SK-N-MC (cell line): ENCODE measurements at regions not wholly inside any gene's neighbourhood (a gene's known extent, or its start where the extent isn't known, plus 50 kb on each side); places are given as distances from the start of the nearest gene placed in this dataset.

Source experiments
- EZH2 ChIP-seq: fragments of 200-600 bp; sonication (generic); IDR thresholded peaks from one replicate; pipeline ENCODE4 v1.6.1; 2017; ENCODE audit warnings: antibody characterized with exemption
- FOXP2 ChIP-seq: optimal IDR thresholded peaks from 2 replicates; pipeline ENCODE3; 2011; ENCODE audit warnings: mild to moderate bottlenecking, moderate library complexity; ENCODE audit not compliant: insufficient read depth; ENCODE audit errors: extremely low read length, control extremely low read depth
- POLR2AphosphoS5 ChIP-seq: IDR thresholded peaks from 2 replicates; pipeline ENCODE4 v1.6.1; 2012; ENCODE audit warnings: mild to moderate bottlenecking, low read depth, low read length, borderline replicate concordance

DNA sequence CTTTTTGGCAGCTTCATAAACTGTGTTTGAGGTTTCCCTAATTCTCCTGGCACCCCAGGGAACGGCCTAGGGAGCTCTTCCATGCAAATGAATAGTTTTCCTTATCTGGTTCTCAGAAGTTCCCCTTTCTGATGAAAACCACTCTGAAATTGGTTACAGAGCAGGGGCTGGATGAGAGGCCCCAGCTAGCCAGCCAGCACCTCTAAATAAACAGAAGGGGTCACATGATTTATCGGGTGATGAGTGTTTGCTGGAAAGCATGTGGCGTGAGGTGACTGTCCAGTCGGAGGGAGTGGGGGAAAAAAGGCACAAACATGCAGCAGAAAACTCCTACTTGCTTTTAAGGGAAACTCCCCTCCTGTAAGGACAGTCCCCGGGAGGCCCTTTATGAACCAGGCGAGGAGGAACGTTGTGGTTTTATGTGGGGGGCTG is 261.2 kb upstream of the ANKRD55 start:
- TF ChIP-seq EZH2 (no peak), POLR2AphosphoS5 (no peak), FOXP2 (no peak)
